Activated naive CD8-positive, alpha-beta T cell treated with anti-CD3 and anti-CD28 coated beads, Interleukin-2, amount 50 U/mL, for 24 hours (primary cell): ENCODE measurements at regions not wholly inside any gene's neighbourhood (a gene's known extent, or its start where the extent isn't known, plus 50 kb on each side); places are given as distances from the start of the nearest gene placed in this dataset.

ENCODE experiments used
- ATAC-seq: fragments of 150-1000 bp; cut with Tn5 transposase; one replicate; pipeline ENCODE4 v1.10.0; 2021
- DNase-seq: peaks from one replicate; pipeline ENCODE4 v3.0.0; 2021
- H3K27ac Mint-ChIP-seq: one replicate; pipeline ENCODE4 v1.8.0; 2021; ENCODE audit warnings: mild to moderate bottlenecking, mixed read lengths
- H3K27me3 Mint-ChIP-seq: one replicate; pipeline ENCODE4 v1.8.0; 2021; ENCODE audit warnings: mixed read lengths
- H3K36me3 Mint-ChIP-seq: one replicate; pipeline ENCODE4 v1.8.0; 2021; ENCODE audit warnings: low read depth, mixed read lengths
- H3K4me1 Mint-ChIP-seq: one replicate; pipeline ENCODE4 v1.8.0; 2021; ENCODE audit warnings: mixed read lengths
- H3K4me3 Mint-ChIP-seq: one replicate; pipeline ENCODE4 v1.8.0; 2021; ENCODE audit warnings: mild to moderate bottlenecking, moderate library complexity, mixed read lengths
- H3K9me3 Mint-ChIP-seq: one replicate; pipeline ENCODE4 v1.8.0; 2021; ENCODE audit warnings: mixed read lengths

DNA sequence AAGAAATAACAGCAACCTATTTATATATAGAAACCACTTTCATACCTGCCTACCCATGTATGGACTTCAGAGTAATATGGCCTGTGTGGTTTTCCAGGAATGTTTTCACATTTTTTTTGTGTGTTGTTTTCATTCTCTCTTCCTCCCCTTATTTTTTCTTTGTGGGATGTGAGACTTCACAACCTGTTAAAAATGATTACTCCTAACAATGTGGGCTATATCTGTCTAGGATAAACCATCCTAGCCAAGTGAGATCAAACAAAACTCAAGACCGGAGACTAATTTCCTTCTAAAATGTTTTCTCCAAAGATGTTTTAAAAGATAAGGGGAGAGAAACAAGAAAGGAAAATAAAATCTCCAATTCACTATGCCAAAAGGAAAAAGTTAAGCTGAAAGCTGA lies 106.1 kb upstream of the DIPK2B start:
- ATAC-seq (no peak), DNase-seq (no peak)
- H3K4me1 Mint-ChIP-seq, result no peaks in the 10 kb centered on the region
- H3K9me3 Mint-ChIP-seq, result no peaks in the 10 kb centered on the region
- H3K4me3 Mint-ChIP-seq, result no peak overlapping the region
- H3K27me3 Mint-ChIP-seq, result no peaks in the 10 kb centered on the region
- H3K27ac Mint-ChIP-seq, result no peak overlapping the region
- H3K36me3 Mint-ChIP-seq, result no peaks in the 10 kb centered on the region

DNA sequence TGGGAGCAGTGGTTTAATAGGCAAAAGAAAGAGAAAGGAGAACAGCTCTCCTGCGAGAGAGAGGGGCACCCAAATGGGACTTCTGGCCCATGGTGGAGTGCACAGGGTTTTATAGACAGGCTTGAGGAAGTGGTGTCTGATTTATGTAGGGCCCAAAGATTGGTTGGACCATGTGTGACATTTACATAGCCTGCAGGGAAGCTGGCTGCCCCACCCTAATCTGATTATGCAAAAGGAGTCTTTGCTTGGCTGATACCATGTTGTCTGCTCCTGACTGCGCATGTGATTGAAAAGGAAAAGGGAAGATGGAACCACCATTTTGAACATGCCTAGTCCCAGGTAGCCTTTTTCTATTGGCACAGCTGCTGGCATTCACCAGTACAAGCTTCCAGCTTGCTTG lies 100.0 kb upstream of the DIPK2B start:
- H3K4me3 Mint-ChIP-seq, result no peak overlapping the region
- no peaks in the 10 kb centered on the region for H3K36me3 Mint-ChIP-seq
- H3K9me3 Mint-ChIP-seq, result no peaks in the 10 kb centered on the region
- no peak overlapping the region for H3K27ac Mint-ChIP-seq
- H3K4me1 Mint-ChIP-seq, result no peaks in the 10 kb centered on the region
- DNase-seq (no peak), ATAC-seq (no peak)
- no peaks in the 10 kb centered on the region for H3K27me3 Mint-ChIP-seq

DNA sequence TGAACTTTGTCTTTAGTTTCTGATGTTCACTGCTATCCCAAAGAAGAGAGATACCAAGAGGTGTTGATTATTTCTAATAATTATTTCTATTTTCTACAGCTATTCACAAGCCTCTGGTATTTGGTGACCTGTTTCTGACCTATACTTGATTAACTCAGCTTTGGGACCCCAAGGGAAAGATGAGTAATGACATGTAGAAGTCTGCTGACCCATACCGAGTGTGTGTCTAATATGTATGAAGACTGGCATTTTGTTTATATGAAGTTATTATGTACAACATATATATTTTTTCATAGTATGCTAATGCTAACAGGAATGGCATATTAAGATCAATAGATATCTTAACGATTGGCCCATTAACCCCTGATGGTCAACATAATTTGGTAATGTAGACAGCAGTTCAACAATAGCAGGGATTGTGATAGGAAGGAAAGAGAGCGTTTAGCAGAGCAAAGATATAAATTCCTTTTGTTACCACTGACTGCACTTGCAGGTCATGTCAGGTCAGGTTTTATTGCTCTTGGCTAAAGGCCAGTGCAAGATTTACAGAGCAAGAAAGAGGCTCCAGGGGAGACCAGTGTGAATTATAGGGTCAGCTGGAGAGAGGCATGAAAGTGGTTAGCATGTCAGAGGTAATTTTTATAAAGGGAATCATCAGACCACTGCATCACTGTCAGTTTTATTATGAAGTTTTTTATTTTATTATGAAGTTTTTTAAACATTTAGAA lies 94.7 kb upstream of the DIPK2B start:
- DNase-seq (no peak), ATAC-seq (no peak)
- H3K9me3 Mint-ChIP-seq, result no peaks in the 10 kb centered on the region
- no peaks in the 10 kb centered on the region for H3K36me3 Mint-ChIP-seq
- no peak overlapping the region for H3K4me3 Mint-ChIP-seq
- no peak overlapping the region for H3K27ac Mint-ChIP-seq
- H3K27me3 Mint-ChIP-seq, result no peaks in the 10 kb centered on the region
- H3K4me1 Mint-ChIP-seq, result no peaks in the 10 kb centered on the region

DNA sequence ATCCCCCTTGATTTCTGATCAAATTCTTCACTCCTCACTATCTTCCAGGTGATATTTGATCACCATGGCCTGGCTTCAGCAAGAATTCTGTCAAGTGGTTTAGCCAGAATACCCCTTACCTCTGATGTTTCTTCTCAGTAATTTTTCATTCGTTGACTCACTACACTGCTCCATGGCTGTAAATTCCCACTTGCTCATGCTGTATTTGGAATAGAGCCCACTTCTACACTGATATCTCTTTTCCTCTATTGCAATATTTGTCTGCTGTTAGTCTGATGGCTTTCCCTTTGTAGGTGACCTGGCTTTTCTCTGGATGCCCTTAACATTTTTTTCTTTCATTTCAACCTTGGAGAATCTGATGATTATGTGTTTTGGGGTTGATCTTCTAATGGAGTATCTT lies 73.9 kb upstream of the DIPK2B start:
- Mint-ChIP-seq H3K9me3 (no peaks in the 10 kb centered on the region), H3K27ac (no peak overlapping the region), H3K27me3 (peaks cover 2% of the 10 kb centered on the region), H3K4me3 (no peak overlapping the region), H3K36me3 (no peaks in the 10 kb centered on the region), H3K4me1 (no peaks in the 10 kb centered on the region)
- no peak for ATAC-seq
- DNase-seq, result no peak

DNA sequence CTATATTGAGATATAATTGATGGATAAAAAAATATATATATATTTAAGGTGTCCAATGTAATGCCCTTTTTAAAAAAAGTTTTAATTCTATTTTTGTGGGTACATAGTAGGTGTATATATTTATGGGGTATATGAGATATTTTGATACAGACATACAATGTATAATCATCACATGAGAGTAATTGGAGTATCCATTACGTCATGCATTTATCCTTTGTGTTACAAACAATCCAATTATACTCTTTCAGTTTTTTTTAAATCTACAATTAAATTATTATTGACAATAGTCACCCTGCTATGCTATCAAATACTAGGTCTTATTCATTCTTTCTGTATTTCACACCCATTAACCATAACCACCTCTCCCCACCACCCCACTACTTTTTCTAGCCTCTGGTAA lies 66.3 kb upstream of the DIPK2B start:
- H3K4me1 Mint-ChIP-seq, result no peaks in the 10 kb centered on the region
- H3K27me3 Mint-ChIP-seq, result no peaks in the 10 kb centered on the region
- H3K36me3 Mint-ChIP-seq, result no peaks in the 10 kb centered on the region
- no peak overlapping the region for H3K27ac Mint-ChIP-seq
- ATAC-seq, result no peak
- no peaks in the 10 kb centered on the region for H3K9me3 Mint-ChIP-seq
- DNase-seq, result no peak
- H3K4me3 Mint-ChIP-seq, result no peak overlapping the region

DNA sequence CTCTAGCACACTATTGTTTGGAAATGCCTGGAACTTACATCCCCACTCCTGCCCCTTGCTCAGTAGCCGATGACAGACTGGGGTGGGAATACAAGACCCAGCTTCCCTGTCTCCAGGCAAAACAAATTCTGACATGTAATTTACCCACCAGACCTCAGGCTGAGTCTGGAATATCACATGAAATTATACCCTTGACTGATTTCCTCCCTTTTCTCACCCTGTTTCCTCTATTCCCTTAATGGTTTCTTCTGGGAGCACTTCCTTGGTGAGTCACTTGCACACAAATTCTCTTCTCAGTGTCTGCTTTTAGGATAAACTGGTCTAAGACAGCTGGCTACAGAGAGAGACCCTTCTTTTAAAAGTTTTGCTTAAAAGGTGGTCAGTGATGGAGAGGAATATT lies 65.8 kb upstream of the DIPK2B start:
- DNase-seq (no peak), ATAC-seq (no peak)
- Mint-ChIP-seq H3K27me3 (no peaks in the 10 kb centered on the region), H3K27ac (no peak overlapping the region), H3K9me3 (no peaks in the 10 kb centered on the region), H3K4me1 (no peaks in the 10 kb centered on the region), H3K36me3 (no peaks in the 10 kb centered on the region), H3K4me3 (no peak overlapping the region)

DNA sequence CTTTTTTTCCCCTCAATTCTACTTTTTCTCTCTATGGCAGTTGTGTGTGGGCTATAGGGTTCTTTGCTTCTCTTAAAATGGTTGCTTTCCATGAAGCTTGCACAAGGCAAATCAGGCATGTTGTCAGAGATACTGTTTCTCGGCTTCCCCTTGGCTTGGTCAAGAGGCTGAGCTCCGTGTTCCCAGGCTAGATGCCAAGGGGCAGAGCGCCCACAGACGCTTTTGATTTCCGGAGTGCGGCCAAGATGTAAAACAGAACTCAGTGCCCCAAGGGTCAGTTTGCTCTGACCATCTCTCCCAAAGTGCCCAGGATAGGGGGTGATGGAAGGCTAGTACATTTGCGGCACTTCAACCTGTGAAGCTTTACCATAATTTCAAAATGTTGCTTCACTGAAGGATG lies 64.2 kb upstream of the DIPK2B start:
- no peaks in the 10 kb centered on the region for H3K36me3 Mint-ChIP-seq

DNA sequence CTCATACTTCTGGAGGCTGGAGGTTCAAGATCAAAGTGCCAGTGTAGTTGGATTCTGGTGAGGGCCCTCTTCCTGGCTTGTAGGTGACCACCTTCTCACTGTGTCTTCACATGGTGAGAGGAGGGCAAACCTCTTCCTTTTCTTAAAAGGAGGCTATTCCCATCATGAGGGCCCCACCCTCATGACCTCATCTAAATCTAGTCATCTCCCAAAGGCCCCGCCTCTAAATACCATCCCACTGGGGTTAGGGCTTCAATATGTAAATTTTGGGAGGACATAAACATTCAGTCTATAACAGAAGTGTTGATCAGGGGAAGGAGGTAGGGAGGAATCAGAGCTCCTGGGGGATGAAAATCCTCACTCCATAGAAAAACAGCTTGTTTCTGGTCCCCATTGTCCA lies 60.8 kb upstream of the DIPK2B start:
- no peaks in the 10 kb centered on the region for H3K9me3 Mint-ChIP-seq

More for the DNA sequence above, 64.2 kb upstream of the DIPK2B start:
- no peaks in the 10 kb centered on the region for H3K9me3 Mint-ChIP-seq
- no peaks in the 10 kb centered on the region for H3K27me3 Mint-ChIP-seq
- no peak overlapping the region for H3K27ac Mint-ChIP-seq
- no peak for DNase-seq
- H3K4me3 Mint-ChIP-seq, result no peak overlapping the region
- no peaks in the 10 kb centered on the region for H3K4me1 Mint-ChIP-seq
- no peak for ATAC-seq

DNA sequence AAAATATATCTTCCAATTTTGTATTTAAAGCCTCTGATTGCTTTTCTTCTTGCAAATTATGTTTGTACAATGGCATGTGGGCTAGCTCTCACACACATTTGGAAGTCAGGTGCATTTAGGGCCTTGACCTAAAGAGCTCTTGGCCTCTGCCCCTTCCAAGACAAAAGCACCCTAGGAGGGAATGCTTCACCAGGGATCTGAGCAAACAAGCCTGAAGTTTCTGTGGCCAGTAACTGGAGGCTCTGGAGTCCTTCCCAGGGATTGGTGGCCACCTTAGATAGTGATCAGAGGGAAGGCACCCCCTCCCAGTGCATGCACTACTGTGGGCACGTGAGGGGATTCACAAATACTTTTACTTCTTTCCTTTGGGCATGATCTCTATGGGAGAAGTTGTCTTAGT lies 60.3 kb upstream of the DIPK2B start:
- Mint-ChIP-seq H3K36me3 (no peaks in the 10 kb centered on the region), H3K4me1 (no peaks in the 10 kb centered on the region), H3K4me3 (no peak overlapping the region), H3K9me3 (no peaks in the 10 kb centered on the region), H3K27me3 (no peaks in the 10 kb centered on the region), H3K27ac (no peak overlapping the region)
- DNase-seq (no peak), ATAC-seq (no peak)

More for the DNA sequence above, 60.8 kb upstream of the DIPK2B start:
- ATAC-seq (no peak), DNase-seq (no peak)
- no peaks in the 10 kb centered on the region for H3K36me3 Mint-ChIP-seq
- no peak overlapping the region for H3K4me3 Mint-ChIP-seq
- H3K4me1 Mint-ChIP-seq, result no peaks in the 10 kb centered on the region
- H3K27me3 Mint-ChIP-seq, result no peaks in the 10 kb centered on the region
- no peak overlapping the region for H3K27ac Mint-ChIP-seq

DNA sequence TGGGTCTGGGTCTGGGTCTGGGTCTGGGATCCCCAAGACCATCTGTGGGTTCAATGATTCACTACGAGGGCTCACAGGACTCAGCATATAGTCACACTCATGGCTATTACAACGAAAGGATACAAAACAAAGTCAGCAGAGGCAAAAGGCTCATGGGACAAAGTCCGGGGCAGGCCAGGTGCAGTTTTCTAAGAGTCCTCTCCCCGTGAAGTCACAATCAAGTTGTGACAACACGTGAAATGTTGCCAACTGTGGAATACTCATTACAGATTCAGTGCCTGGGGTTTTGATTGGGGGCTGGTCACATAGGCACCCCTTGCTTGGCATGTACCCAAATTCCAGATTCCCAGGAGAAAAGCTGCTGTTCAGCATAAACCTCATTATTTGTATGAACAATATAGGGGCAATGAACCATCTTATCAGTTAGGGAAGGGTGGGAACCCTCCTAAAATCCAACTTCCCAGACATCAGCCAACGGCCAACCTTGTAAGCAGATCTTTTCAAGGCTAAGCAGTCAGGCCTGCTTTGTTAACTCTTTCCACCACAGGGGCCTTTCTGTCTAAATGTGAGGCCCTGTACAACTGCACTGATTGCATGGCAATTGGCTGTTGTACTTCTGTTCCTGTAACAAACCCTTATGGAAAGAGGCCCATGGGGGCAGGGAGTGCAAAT lies 58.2 kb upstream of the DIPK2B start:
- Mint-ChIP-seq H3K9me3 (no peaks in the 10 kb centered on the region), H3K27ac (no peak overlapping the region), H3K4me3 (no peak overlapping the region), H3K27me3 (no peaks in the 10 kb centered on the region), H3K36me3 (no peaks in the 10 kb centered on the region), H3K4me1 (no peaks in the 10 kb centered on the region)
- ATAC-seq (no peak), DNase-seq (no peak)
